SK-N-SH (cell line): ENCODE measurements at regions not wholly inside any gene's neighbourhood (a gene's known extent, or its start where the extent isn't known, plus 50 kb on each side); places are given as distances from the start of the nearest gene placed in this dataset.

Source experiments
- CTCF ChIA-PET: fragments of 300-600, 350-600 bp; formaldehyde crosslinking; extraction: SDS; loops from one replicate; lab custom pipeline; 2021; lab: Yijun Ruan, JAX
- POLR2A ChIA-PET: fragments of 350-600 bp; sonication (Branson Sonifier 250); formaldehyde crosslinking; extraction: SDS; loops from one replicate; lab custom pipeline; 2020; ENCODE audit warnings: antibody characterized with exemption, inconsistent platforms; lab: Yijun Ruan, JAX
- DNase-seq: peaks from one replicate; pipeline ENCODE4 v3.0.0; 2012
- H2AFZ ChIP-seq: fragments of 200-600 bp; sonication (generic); 2 replicates; pipeline ENCODE4 v1.8.1; 2016; ENCODE audit warnings: antibody characterized with exemption, mild to moderate bottlenecking, low read depth
- H3F3A ChIP-seq: fragments of 200-600 bp; sonication (generic); replicated peaks from 2 replicates; pipeline ENCODE3; 2016; ENCODE audit warnings: antibody characterized with exemption, mild to moderate bottlenecking; ENCODE audit not compliant: insufficient read depth
- H3K27ac ChIP-seq, 2 experiments: fragments of 200-500 bp in 1 of 2; fragments of 200-600 bp in 1 of 2; sonication (Bioruptor generic) in 1 of 2; sonication (generic), shearing (Covaris generic) in 1 of 2; 2 replicates each; pipeline versions ENCODE4 v1.5.1 to v1.6.1; 2014 to 2016; ENCODE audit warnings: low read depth in 2 of 2, inconsistent platforms in 1 of 2, low read length in 1 of 2, mild to moderate bottlenecking in 1 of 2, mixed read lengths in 1 of 2
- H3K27me3 ChIP-seq: fragments of 200-600 bp; sonication (generic), shearing (Covaris generic); 2 replicates; pipeline ENCODE4 v1.6.1; 2016; ENCODE audit warnings: mixed run types; ENCODE audit not compliant: insufficient read depth
- H3K36me3 ChIP-seq, 2 experiments: fragments of 200-500 bp in 1 of 2; fragments of 200-600 bp in 1 of 2; sonication (Bioruptor generic) in 1 of 2; sonication (generic) in 1 of 2; replicated peaks in 1 of 2; 2 replicates each; pipeline versions ENCODE3 to v1.5.1; 2014 to 2016; ENCODE audit warnings: low read length in 1 of 2, mild to moderate bottlenecking in 1 of 2; ENCODE audit not compliant: insufficient read depth in 2 of 2, control insufficient read depth in 1 of 2
- H3K4me1 ChIP-seq, 2 experiments: fragments of 200-500 bp in 1 of 2; fragments of 200-600 bp in 1 of 2; sonication (Bioruptor generic) in 1 of 2; sonication (generic), shearing (Covaris generic) in 1 of 2; 2 replicates each; pipeline versions ENCODE4 v1.5.1 to v1.6.1; 2014 to 2016; ENCODE audit warnings: low read depth in 1 of 2, low read length in 1 of 2, mixed run types in 1 of 2; ENCODE audit not compliant: insufficient read depth in 2 of 2, control insufficient read depth in 1 of 2
- H3K4me2 ChIP-seq: fragments of 200-600 bp; sonication (generic), shearing (Covaris generic); 2 replicates; pipeline ENCODE4 v1.6.1; 2017; ENCODE audit warnings: mixed run types
- H3K4me3 ChIP-seq, 2 experiments: fragments of 200-500 bp in 1 of 2; fragments of 200-600 bp in 1 of 2; sonication (Bioruptor generic) in 1 of 2; sonication (generic), shearing (Covaris generic) in 1 of 2; 2 replicates each; pipeline versions ENCODE4 v1.5.1 to v1.8.1; 2014 to 2016; ENCODE audit warnings: low read depth in 2 of 2, inconsistent platforms in 1 of 2, low read length in 1 of 2, mild to moderate bottlenecking in 1 of 2, mixed read lengths in 1 of 2, moderate library complexity in 1 of 2
- H3K79me2 ChIP-seq: fragments of 200-600 bp; sonication (generic); 2 replicates; pipeline ENCODE4 v1.8.1; 2017; ENCODE audit warnings: mild to moderate bottlenecking; ENCODE audit not compliant: insufficient read depth
- H3K9ac ChIP-seq: fragments of 200-600 bp; sonication (generic); 2 replicates; pipeline ENCODE4 v1.6.1; 2017; ENCODE audit warnings: mixed run types
- H3K9me2 ChIP-seq: fragments of 200-600 bp; sonication (generic); 2 replicates; pipeline ENCODE4 v1.6.1; 2017; ENCODE audit warnings: mixed run types
- H3K9me3 ChIP-seq: fragments of 200-600 bp; sonication (generic); 2 replicates; pipeline ENCODE4 v1.6.1; 2017; ENCODE audit warnings: mixed run types, mild to moderate bottlenecking, moderate library complexity
- H4K20me1 ChIP-seq: fragments of 200-600 bp; sonication (generic); 2 replicates; pipeline ENCODE4 v1.6.1; 2017; ENCODE audit warnings: mild to moderate bottlenecking, mixed run types; ENCODE audit not compliant: insufficient read depth
- CHD2 ChIP-seq: fragments of 150-350 bp; IDR thresholded peaks from 2 replicates; pipeline ENCODE4 v1.6.1; 2018; ENCODE audit warnings: low read length; ENCODE audit not compliant: partially characterized antibody
- CTCF ChIP-seq: fragments of 200-600 bp; sonication (generic); IDR thresholded peaks from 2 replicates; pipeline ENCODE4 v1.6.1; 2017; ENCODE audit warnings: antibody characterized with exemption, mild to moderate bottlenecking, moderate library complexity
- ELF1 ChIP-seq: IDR thresholded peaks from 2 replicates; pipeline ENCODE4 v1.4.0; 2012
- FOSL2 ChIP-seq: IDR thresholded peaks from 2 replicates; pipeline ENCODE4 v1.4.0; 2012; ENCODE audit warnings: low read depth, mild to moderate bottlenecking, moderate library complexity, borderline replicate concordance
- FOXM1 ChIP-seq: IDR thresholded peaks from 2 replicates; pipeline ENCODE4 v1.4.0; 2012; ENCODE audit warnings: low read depth, mild to moderate bottlenecking
- GATA2 ChIP-seq: sonication (generic); formaldehyde crosslinking; IDR thresholded peaks from 2 replicates; pipeline ENCODE4 v1.5.0; 2020; ENCODE audit warnings: mild to moderate bottlenecking, missing genetic modification reagents
- IRF3 ChIP-seq: fragments of 150-350 bp; IDR thresholded peaks from 2 replicates; pipeline ENCODE4 v1.6.1; 2016; ENCODE audit warnings: mild to moderate bottlenecking, low read depth, low read length
- MXI1 ChIP-seq: IDR thresholded peaks from 2 replicates; pipeline ENCODE4 v1.6.1; 2012; ENCODE audit warnings: mild to moderate bottlenecking, low read depth, low read length, improper control_type of control experiment
- NFIC ChIP-seq: IDR thresholded peaks from 2 replicates; pipeline ENCODE4 v1.4.0; 2012; ENCODE audit warnings: borderline replicate concordance
- NRF1 ChIP-seq: IDR thresholded peaks from 2 replicates; pipeline ENCODE4 v1.6.1; 2012; ENCODE audit warnings: low read depth, mild to moderate bottlenecking, low read length
- PBX3 ChIP-seq: IDR thresholded peaks from 2 replicates; pipeline ENCODE4; 2012
- POLR2AphosphoS5 ChIP-seq: IDR thresholded peaks from 2 replicates; pipeline ENCODE4 v1.6.1; 2012; ENCODE audit warnings: low read depth, low read length
- RAD21 ChIP-seq: IDR thresholded peaks from 2 replicates; pipeline ENCODE4 v1.6.1; 2012; ENCODE audit warnings: mild to moderate bottlenecking, low read length
- RCOR1 ChIP-seq: fragments of 150-350 bp; IDR thresholded peaks from 2 replicates; pipeline ENCODE4 v1.6.1; 2017; ENCODE audit warnings: antibody characterized with exemption, low read length
- REST ChIP-seq: IDR thresholded peaks from 2 replicates; pipeline ENCODE4 v1.6.1; 2012; ENCODE audit warnings: mild to moderate bottlenecking, low read depth, low read length, moderate library complexity
- RFX5 ChIP-seq: IDR thresholded peaks from 2 replicates; pipeline ENCODE4 v1.6.1; 2012; ENCODE audit warnings: mild to moderate bottlenecking, improper control_type of control experiment, low read length
- RXRA ChIP-seq: IDR thresholded peaks from 2 replicates; pipeline ENCODE4 v1.4.0; 2012; ENCODE audit warnings: low read depth, mild to moderate bottlenecking, borderline replicate concordance
- SMC3 ChIP-seq: IDR thresholded peaks from 2 replicates; pipeline ENCODE4 v1.6.1; 2012; ENCODE audit warnings: low read depth, low read length, improper control_type of control experiment
- TEAD4 ChIP-seq: IDR thresholded peaks from 2 replicates; pipeline ENCODE4 v1.4.0; 2012; ENCODE audit warnings: mild to moderate bottlenecking, borderline replicate concordance; ENCODE audit not compliant: insufficient read depth
- USF1 ChIP-seq: IDR thresholded peaks from 2 replicates; pipeline ENCODE4 v1.4.0; 2012; ENCODE audit warnings: low read depth, borderline replicate concordance
- USF2 ChIP-seq: fragments of 150-350 bp; IDR thresholded peaks from 2 replicates; pipeline ENCODE4 v1.6.1; 2017; ENCODE audit warnings: antibody characterized with exemption, low read length, low read depth, borderline replicate concordance
- YY1 ChIP-seq: IDR thresholded peaks from 2 replicates; pipeline ENCODE4 v1.4.0; 2012; ENCODE audit warnings: low read depth, mild to moderate bottlenecking
- WGBS: methylation state at CpG from one replicate; pipeline ENCODE4 v1.1.6; 2017; ENCODE audit warnings: low lambda C conversion rate; 5-methylcytosine and 5-hydroxymethylcytosine counted together

GRCh38 chr3:80338366-80338765, 570.6 kb upstream of the ROBO1 start (continued):
- TF ChIP-seq IRF3 (no peak), SMC3 (no peak), FOSL2 (no peak), RAD21 (no peak), YY1 (no peak), NFIC (no peak), FOXM1 (no peak), USF1 (no peak)

- H3K27ac ChIP-seq, result no peak overlapping the region
- no peaks in the 10 kb centered on the region for H3K36me3 ChIP-seq
- no peaks in the 10 kb centered on the region for H3K9me3 ChIP-seq
- H3K9ac ChIP-seq, result no peak overlapping the region
- DNase-seq, result no peak
- 0 out of 2 replicates have a peak, but pooled peaks cover 2% of the 10 kb centered on the region for H3K9me2 ChIP-seq
- no peaks in the 10 kb centered on the region for H3K27me3 ChIP-seq
- H3K4me2 ChIP-seq, result no peak overlapping the region
- POLR2A ChIA-PET, result no interaction called here
- H3K4me3 ChIP-seq, result no peak overlapping the region
- WGBS, result 89% methylated on average over 2 of the region's 2 CpGs
- H3F3A ChIP-seq, result no peaks in the 10 kb centered on the region
- H3K79me2 ChIP-seq, result no peaks in the 10 kb centered on the region
- CTCF ChIA-PET, result no interaction called here
- no peak overlapping the region for H2AFZ ChIP-seq
- no peaks in the 10 kb centered on the region for H3K4me1 ChIP-seq
- no peaks in the 10 kb centered on the region for H4K20me1 ChIP-seq
- TF ChIP-seq REST, result no peak
- no peak for TF ChIP-seq IRF3
- no peak for TF ChIP-seq FOXM1
- no peak for TF ChIP-seq CHD2
- no peak for TF ChIP-seq ELF1
- no peak for TF ChIP-seq CTCF
- TF ChIP-seq RCOR1, result no peak
- no peak for TF ChIP-seq NRF1
- TF ChIP-seq RXRA, result no peak
- TF ChIP-seq TEAD4, result no peak
- TF ChIP-seq PBX3, result no peak
- TF ChIP-seq POLR2AphosphoS5, result no peak
- TF ChIP-seq RFX5, result no peak
- TF ChIP-seq GATA2 (CRISPR knock-in tag), result no peak
- TF ChIP-seq USF2, result no peak
- TF ChIP-seq MXI1, result no peak
Observed at GRCh38 chr3:80334534-80334933, 566.7 kb upstream of the ROBO1 start.
